IMR-90 (cell line): ENCODE measurements at regions not wholly inside any gene's neighbourhood (a gene's known extent, or its start where the extent isn't known, plus 50 kb on each side); places are given as distances from the start of the nearest gene placed in this dataset.

Experiments
- ATAC-seq: fragments of 200-7000 bp; cut with Tn5 transposase; 2 replicates; pipeline ENCODE4 v1.9.1; 2020; ENCODE audit warnings: low read depth, mild to moderate bottlenecking, moderate library complexity
- BruUV-seq: library from RNA; stranded (reverse); fragments of 400-500 nt; replicated peaks from 2 replicates; lab custom pipeline; 2021; lab: Mats Ljungman, UMichigan
- CTCF ChIA-PET: fragments of 300-600 bp; formaldehyde crosslinking; extraction: SDS; loops from one replicate; lab custom pipeline; 2021; ENCODE audit warnings: antibody characterized with exemption; lab: Yijun Ruan, JAX
- POLR2A ChIA-PET: fragments of 300-600 bp; sonication (Branson Sonifier 250); formaldehyde crosslinking; loops from one replicate; lab custom pipeline; 2022; ENCODE audit warnings: antibody characterized with exemption; ENCODE audit not compliant: unreplicated experiment; lab: Charles Lee
- DNase-seq: peaks from one replicate; pipeline ENCODE4 v3.0.0; 2013
- H2AFZ ChIP-seq: replicated peaks from 2 replicates; pipeline ENCODE3; 2013; ENCODE audit warnings: low read length, mild to moderate bottlenecking; ENCODE audit not compliant: poor library complexity
- H2AK5ac ChIP-seq: 2 replicates; pipeline ENCODE4 v1.6.1; 2013; ENCODE audit warnings: low read depth, low read length, inconsistent platforms
- H2AK9ac ChIP-seq: replicated peaks from 2 replicates; pipeline ENCODE3; 2013; ENCODE audit warnings: mild to moderate bottlenecking, low read depth, low read length, moderate library complexity; ENCODE audit not compliant: poor library complexity
- H2BK120ac ChIP-seq: 2 replicates; pipeline ENCODE4 v1.6.1; 2013; ENCODE audit warnings: low read depth, low read length, inconsistent platforms
- H2BK15ac ChIP-seq: 3 replicates; pipeline ENCODE4 v1.6.1; 2013; ENCODE audit warnings: low read depth, low read length, inconsistent platforms
- H2BK20ac ChIP-seq: 2 replicates; pipeline ENCODE4 v1.6.1; 2013; ENCODE audit warnings: low read depth, mild to moderate bottlenecking, inconsistent platforms, low read length, moderate library complexity
- H2BK5ac ChIP-seq: 2 replicates; pipeline ENCODE4 v1.6.1; 2013; ENCODE audit warnings: mild to moderate bottlenecking, low read depth, low read length, inconsistent platforms; ENCODE audit not compliant: poor library complexity, severe bottlenecking
- H3K14ac ChIP-seq: replicated peaks from 2 replicates; pipeline ENCODE4 v1.6.1; 2013; ENCODE audit warnings: low read depth, low read length, inconsistent platforms
- H3K18ac ChIP-seq: 2 replicates; pipeline ENCODE4 v1.6.1; 2013; ENCODE audit warnings: low read depth, low read length, control low read depth
- H3K23ac ChIP-seq: 2 replicates; pipeline ENCODE4 v1.6.1; 2013; ENCODE audit warnings: low read depth, low read length, inconsistent platforms
- H3K27ac ChIP-seq: 2 replicates; pipeline ENCODE4 v1.5.1; 2013; ENCODE audit warnings: mild to moderate bottlenecking, control low read depth, low read length; ENCODE audit not compliant: insufficient read depth
- H3K27me3 ChIP-seq: 2 replicates; pipeline ENCODE4 v1.6.1; 2013; ENCODE audit warnings: low read length; ENCODE audit not compliant: control insufficient read depth, insufficient read depth
- H3K36me3 ChIP-seq: 2 replicates; pipeline ENCODE4 v1.6.1; 2013; ENCODE audit warnings: low read length, mixed read lengths; ENCODE audit not compliant: control insufficient read depth, insufficient read depth
- H3K4ac ChIP-seq: 2 replicates; pipeline ENCODE4 v1.6.1; 2013; ENCODE audit warnings: low read depth, low read length, inconsistent platforms
- H3K4me1 ChIP-seq: 2 replicates; pipeline ENCODE4 v1.6.1; 2013; ENCODE audit warnings: low read length, mixed read lengths; ENCODE audit not compliant: control insufficient read depth, insufficient read depth
- H3K4me2 ChIP-seq: 2 replicates; pipeline ENCODE4 v1.6.1; 2013; ENCODE audit warnings: low read depth, mild to moderate bottlenecking, control low read depth, low read length, moderate library complexity
- H3K4me3 ChIP-seq: 2 replicates; pipeline ENCODE4 v1.5.1; 2013; ENCODE audit warnings: low read depth, mild to moderate bottlenecking, control low read depth, low read length, moderate library complexity; ENCODE audit not compliant: insufficient read depth
- H3K56ac ChIP-seq: 2 replicates; pipeline ENCODE4 v1.6.1; 2013; ENCODE audit warnings: low read length, inconsistent platforms; ENCODE audit not compliant: insufficient read depth; ENCODE audit errors: extremely low read depth
- H3K79me1 ChIP-seq, 2 experiments: 2 replicates each; pipeline ENCODE4 v1.6.1; 2013; ENCODE audit warnings: low read length in 2 of 2, inconsistent platforms in 1 of 2, low read depth in 1 of 2
- H3K9ac ChIP-seq: 2 replicates; pipeline ENCODE4 v1.6.1; 2013; ENCODE audit warnings: low read depth, low read length, control low read depth
- H3K9me1 ChIP-seq: 2 replicates; pipeline ENCODE4 v1.6.1; 2013; ENCODE audit warnings: low read length, inconsistent platforms; ENCODE audit not compliant: insufficient read depth
- H3K9me3 ChIP-seq: 2 replicates; pipeline ENCODE4 v1.6.1; 2013; ENCODE audit warnings: low read length; ENCODE audit not compliant: control insufficient read depth, insufficient read depth
- H4K20me1 ChIP-seq: 2 replicates; pipeline ENCODE4 v1.6.1; 2013; ENCODE audit warnings: low read length, inconsistent platforms; ENCODE audit not compliant: insufficient read depth
- H4K5ac ChIP-seq: 2 replicates; pipeline ENCODE4 v1.6.1; 2013; ENCODE audit warnings: mild to moderate bottlenecking, low read depth, low read length, control low read depth
- H4K8ac ChIP-seq, 2 experiments: 2 replicates each; pipeline ENCODE4 v1.6.1; 2013; ENCODE audit warnings: low read depth in 2 of 2, low read length in 2 of 2, control low read depth in 1 of 2, inconsistent platforms in 1 of 2
- H4K91ac ChIP-seq: 2 replicates; pipeline ENCODE4 v1.6.1; 2013; ENCODE audit warnings: low read depth, low read length, inconsistent platforms; ENCODE audit not compliant: insufficient read depth
- FOS ChIP-seq: fragments of 150-350 bp; IDR thresholded peaks from 2 replicates; pipeline ENCODE4 v1.6.1; 2016; ENCODE audit warnings: low read depth, low read length
- MAZ ChIP-seq: IDR thresholded peaks from 2 replicates; pipeline ENCODE4 v1.6.1; 2012; ENCODE audit warnings: low read depth, mild to moderate bottlenecking, low read length, improper control_type of control experiment, moderate library complexity, borderline replicate concordance
- RAD21 ChIP-seq: IDR thresholded peaks from 2 replicates; pipeline ENCODE4 v1.6.1; 2012; ENCODE audit warnings: low read length, improper control_type of control experiment
- RFX5 ChIP-seq: IDR thresholded peaks from 2 replicates; pipeline ENCODE4 v1.8.0; 2012; ENCODE audit warnings: low read depth, mild to moderate bottlenecking, low read length, moderate library complexity
- WGBS, 2 experiments: methylation state at CpG; one replicate each; pipeline versions ENCODE4 v1.1.5 to v1.1.7; 2013; ENCODE audit warnings: missing lambda C conversion rate in 2 of 2; ENCODE audit not compliant: insufficient read length in 1 of 2; ENCODE audit errors: extremely low coverage in 2 of 2; 5-methylcytosine and 5-hydroxymethylcytosine counted together
- dilution Hi-C: fragments of 300-500 bp; cut with HindIII; formaldehyde crosslinking; loops from one replicate; pipeline ENCODE4 v1.14.3; 2018; ENCODE audit warnings: low sequenced_read_pairs; ENCODE audit not compliant: unreplicated experiment
- in situ Hi-C: fragments of 300-500 bp; cut with MboI; formaldehyde crosslinking; loops from 3 replicates; pipeline ENCODE4 v1.14.3; 2019; ENCODE audit warnings: low sequenced_read_pairs, inconsistent platforms, mixed read lengths
- intact Hi-C: fragments of 100-400 bp; cut with micrococcal nuclease; formaldehyde crosslinking; loops from 2 replicates; pipeline ENCODE4 v1.10.0; 2022

DNA sequence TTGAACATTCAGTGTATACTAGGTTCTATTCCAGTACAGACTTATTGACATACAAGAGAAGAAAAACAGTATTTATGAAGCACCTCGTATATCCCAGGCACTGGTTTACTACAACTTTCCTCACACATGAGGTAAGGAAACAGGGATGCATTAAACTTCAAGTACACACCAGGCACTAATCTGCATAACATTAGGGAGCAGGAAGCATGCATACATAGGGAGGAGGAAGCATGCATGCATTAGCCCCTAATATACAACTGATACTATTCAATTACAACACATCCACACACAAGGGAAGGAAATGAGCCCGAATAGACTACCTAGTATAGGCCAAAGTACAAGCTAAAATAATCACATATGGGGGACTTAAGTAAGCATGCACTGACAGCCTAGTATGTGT, 525.3 kb downstream of the SUCLG1 start:
- dilution Hi-C loops (no loop called here), intact Hi-C loops (no loop called here), in situ Hi-C loops (no loop called here)
- Histone ChIP-seq H4K5ac (no peak overlapping the region), H3K18ac (no peak overlapping the region), H4K91ac (no peak overlapping the region), H3K56ac (no peak overlapping the region), H3K23ac (no peak overlapping the region), H4K20me1 (no peaks in the 10 kb centered on the region), H3K4me2 (no peak overlapping the region), H2BK15ac (no peak overlapping the region), H2AK5ac (no peak overlapping the region), H3K4ac (no peak overlapping the region), H2AFZ (no peak overlapping the region), H3K14ac (no peak overlapping the region), H3K9me3 (no peaks in the 10 kb centered on the region), H2BK120ac (no peak overlapping the region), H3K36me3 (no peaks in the 10 kb centered on the region), H3K9ac (no peak overlapping the region), H2AK9ac (no peak overlapping the region), H2BK5ac (no peak overlapping the region), H3K79me1 (no peaks in the 10 kb centered on the region), H3K4me3 (no peak overlapping the region), H3K27ac (no peak overlapping the region), H3K27me3 (no peaks in the 10 kb centered on the region), H4K8ac (no peak overlapping the region), H3K4me1 (no peaks in the 10 kb centered on the region), H2BK20ac (no peak overlapping the region), H3K9me1 (no peaks in the 10 kb centered on the region)
- no CpG with 5 or more reads among the region's 2 CpGs for WGBS, 2 experiments
- DNase-seq: no peak
- POLR2A ChIA-PET: no interaction called here
- TF ChIP-seq RAD21 (no peak), MAZ (no peak), RFX5 (no peak), FOS (no peak)
- ATAC-seq: no peak
- CTCF ChIA-PET: no interaction called here
- BruUV-seq: no TSS peak
